ENCODE measurements at regions not wholly inside any gene's neighbourhood (a gene's known extent, or its start where the extent isn't known, plus 50 kb on each side); places are given as distances from the start of the nearest gene placed in this dataset.

GRCh38 chr2:180682871-180683270 is 297.5 kb upstream of the UBE2E3 start:
- TF ChIP-seq CTCF (IDR thresholded peaks at IDR 0.05): no peak
- no peaks in the 10 kb centered on the region for H3K36me3 ChIP-seq
- H3K27me3 ChIP-seq (ENCODE audit: low read depth): no peaks in the 10 kb centered on the region
- no peak for DNase-seq
- no peak for ATAC-seq
- no peak overlapping the region for H3K27ac ChIP-seq
- intact Hi-C loops (cut with DNase I): no loop called here
- no peaks in the 10 kb centered on the region for H3K4me1 ChIP-seq
- H3K9me3 ChIP-seq: no peaks in the 10 kb centered on the region
- H3K4me3 ChIP-seq: no peak overlapping the region

DNA sequence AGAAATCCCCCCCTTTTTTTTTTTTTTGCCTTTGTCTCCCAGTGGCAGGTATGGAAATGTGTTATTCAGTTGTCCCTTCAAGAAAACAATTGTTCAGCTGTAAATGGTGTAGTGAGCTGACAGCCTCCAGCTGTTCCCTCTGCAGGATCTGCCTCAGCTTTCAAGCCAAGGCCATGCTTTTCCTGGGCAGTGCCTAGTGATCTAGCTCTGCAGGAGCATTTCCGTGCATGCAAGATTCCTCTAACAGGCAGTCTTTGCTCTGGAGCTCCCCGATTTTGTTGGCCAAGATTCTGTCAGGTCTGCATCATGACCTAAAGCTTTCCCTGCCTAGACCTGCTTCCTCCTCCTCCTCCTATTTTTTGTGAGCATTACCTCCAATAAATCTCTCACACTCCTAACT is 300.7 kb upstream of the UBE2E3 start:
- Histone ChIP-seq H3K9me3 (no peaks in the 10 kb centered on the region), H3K36me3 (no peaks in the 10 kb centered on the region), H3K27me3 (ENCODE audit: low read depth) (no peaks in the 10 kb centered on the region), H3K27ac (no peak overlapping the region), H3K4me3 (no peak overlapping the region), H3K4me1 (no peaks in the 10 kb centered on the region)
- ATAC-seq: no peak
- no peak for DNase-seq
- intact Hi-C loops (cut with DNase I): no loop called here
- TF ChIP-seq CTCF (IDR thresholded peaks at IDR 0.05): no peak

GRCh38 chr2:180678625-180678972 is 301.8 kb upstream of the UBE2E3 start:
- ATAC-seq: no peak
- intact Hi-C loops (cut with DNase I): no loop called here

GRCh38 chr2:180677930-180678624 is 302.3 kb upstream of the UBE2E3 start:
- H3K27ac ChIP-seq: no peak overlapping the region
- H3K4me1 ChIP-seq: no peaks in the 10 kb centered on the region
- H3K36me3 ChIP-seq: no peaks in the 10 kb centered on the region
- no peak overlapping the region for H3K4me3 ChIP-seq
- intact Hi-C loops (cut with DNase I): no loop called here
- H3K9me3 ChIP-seq: no peaks in the 10 kb centered on the region
- no peaks in the 10 kb centered on the region for H3K27me3 ChIP-seq (ENCODE audit: low read depth)
- ATAC-seq (no peak), DNase-seq (no peak)
- no peak for TF ChIP-seq CTCF (IDR thresholded peaks at IDR 0.05)

More at GRCh38 chr2:180678625-180678972, 301.8 kb upstream of the UBE2E3 start:
- Histone ChIP-seq H3K9me3 (no peaks in the 10 kb centered on the region), H3K36me3 (no peaks in the 10 kb centered on the region), H3K4me1 (no peaks in the 10 kb centered on the region), H3K27ac (no peak overlapping the region), H3K27me3 (ENCODE audit: low read depth) (no peaks in the 10 kb centered on the region), H3K4me3 (no peak overlapping the region)
- DNase-seq: no peak
- no peak for TF ChIP-seq CTCF (IDR thresholded peaks at IDR 0.05)

- TF ChIP-seq CTCF (IDR thresholded peaks at IDR 0.05): no peak
- Histone ChIP-seq H3K4me1 (no peaks in the 10 kb centered on the region), H3K4me3 (no peak overlapping the region), H3K27ac (no peak overlapping the region), H3K9me3 (no peaks in the 10 kb centered on the region), H3K36me3 (no peaks in the 10 kb centered on the region), H3K27me3 (ENCODE audit: low read depth) (no peaks in the 10 kb centered on the region)
- ATAC-seq (no peak), DNase-seq (no peak)
- intact Hi-C loops (cut with DNase I): no loop called here
These were observed 303.2 kb upstream of the UBE2E3 start for GRCh38 chr2:180677200-180677599.
